ENCODE measurements at regions not wholly inside any gene's neighbourhood (a gene's known extent, or its start where the extent isn't known, plus 50 kb on each side); places are given as distances from the start of the nearest gene placed in this dataset.
A peak's percentile ranks its signal among the peaks of the same experiment; 100 is the strongest.

DNA sequence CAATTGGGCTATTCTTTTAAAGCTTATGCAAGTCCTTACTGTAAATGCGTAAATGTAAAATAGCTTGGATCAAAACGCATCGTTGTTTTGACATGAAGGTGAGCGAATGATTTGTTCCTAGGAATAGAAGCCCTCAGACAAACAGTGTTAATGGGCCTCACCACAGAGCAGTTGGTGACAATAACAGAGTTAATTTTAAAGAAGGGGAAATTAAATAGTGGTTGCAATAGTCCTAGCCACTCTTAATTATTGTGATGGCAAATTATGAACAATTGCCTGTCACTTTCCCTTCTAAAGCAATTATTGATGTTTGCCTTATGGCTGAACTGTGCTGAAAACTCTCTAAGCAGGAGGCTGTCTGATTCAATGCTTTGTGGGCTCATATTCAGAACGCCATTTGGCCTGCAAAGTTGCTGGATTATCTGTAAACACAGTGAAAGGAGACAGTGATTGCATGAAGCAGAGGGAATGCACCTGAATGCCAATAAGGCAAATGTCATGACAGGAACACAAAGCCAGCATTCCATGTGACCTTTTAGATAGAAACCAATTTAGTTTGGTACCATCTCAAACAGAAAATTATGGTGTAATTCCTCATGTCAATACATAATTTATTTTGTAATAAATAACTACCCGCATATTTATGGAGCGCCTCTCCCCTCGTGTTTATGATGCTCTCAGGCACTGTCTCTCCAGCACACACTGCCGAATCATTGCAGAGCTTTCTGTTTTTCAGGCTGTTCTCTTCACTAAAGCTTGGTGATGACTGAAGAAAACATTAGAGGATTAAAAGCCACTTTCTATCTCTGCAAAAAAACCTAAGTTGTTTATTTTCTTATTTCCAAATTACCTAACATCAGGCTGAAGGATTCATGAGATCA lies 387.5 kb downstream of the HACE1 start:
- Histone ChIP-seq H3K36me3 (no peaks in the 10 kb centered on the region), H3K9me3 (no peaks in the 10 kb centered on the region), H3K4me3 (no peak overlapping the region), H3K4me1 (no peaks in the 10 kb centered on the region), H3K27me3 (no peaks in the 10 kb centered on the region), H3K27ac (no peak overlapping the region)
- no peak for DNase-seq
- intact Hi-C loops (cut with DNase I) = no loop called here
- peak in 1 of 4 donors; percentile 37 for ATAC-seq
- TF ChIP-seq, protein P1, sequence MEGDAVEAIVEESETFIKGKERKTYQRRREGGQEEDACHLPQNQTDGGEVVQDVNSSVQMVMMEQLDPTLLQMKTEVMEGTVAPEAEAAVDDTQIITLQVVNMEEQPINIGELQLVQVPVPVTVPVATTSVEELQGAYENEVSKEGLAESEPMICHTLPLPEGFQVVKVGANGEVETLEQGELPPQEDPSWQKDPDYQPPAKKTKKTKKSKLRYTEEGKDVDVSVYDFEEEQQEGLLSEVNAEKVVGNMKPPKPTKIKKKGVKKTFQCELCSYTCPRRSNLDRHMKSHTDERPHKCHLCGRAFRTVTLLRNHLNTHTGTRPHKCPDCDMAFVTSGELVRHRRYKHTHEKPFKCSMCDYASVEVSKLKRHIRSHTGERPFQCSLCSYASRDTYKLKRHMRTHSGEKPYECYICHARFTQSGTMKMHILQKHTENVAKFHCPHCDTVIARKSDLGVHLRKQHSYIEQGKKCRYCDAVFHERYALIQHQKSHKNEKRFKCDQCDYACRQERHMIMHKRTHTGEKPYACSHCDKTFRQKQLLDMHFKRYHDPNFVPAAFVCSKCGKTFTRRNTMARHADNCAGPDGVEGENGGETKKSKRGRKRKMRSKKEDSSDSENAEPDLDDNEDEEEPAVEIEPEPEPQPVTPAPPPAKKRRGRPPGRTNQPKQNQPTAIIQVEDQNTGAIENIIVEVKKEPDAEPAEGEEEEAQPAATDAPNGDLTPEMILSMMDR (IDR thresholded peaks at IDR 0.05) = no peak
- 57 to 66% methylated on average over 9 of the region's 9 CpGs for WGBS, 2 donors
- FAIRE-seq = no peak

DNA sequence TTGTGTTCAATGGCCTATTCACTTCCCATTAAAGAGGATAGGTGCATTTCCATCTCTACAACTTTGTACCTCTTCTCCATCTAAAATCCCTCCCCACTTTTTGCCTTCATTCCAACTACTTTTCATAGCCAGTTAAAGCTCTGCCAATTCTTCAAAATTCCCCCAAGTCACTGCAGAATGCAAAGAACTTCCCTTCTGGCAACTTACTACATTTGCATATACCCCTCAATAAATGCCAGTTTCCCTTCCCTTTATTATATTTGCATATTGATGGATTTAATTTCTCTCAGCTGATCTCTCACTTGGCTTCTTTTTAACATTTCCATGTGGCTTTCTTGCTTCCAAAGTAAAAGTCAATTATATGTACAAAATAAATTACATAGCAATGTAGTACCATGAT lies 393.4 kb downstream of the HACE1 start:
- no peaks in the 10 kb centered on the region for H3K36me3 ChIP-seq
- TF ChIP-seq, protein P1 (IDR thresholded peaks at IDR 0.05) = no peak
- FAIRE-seq (no peak), ATAC-seq (no peak), DNase-seq (no peak)
- no peaks in the 10 kb centered on the region for H3K9me3 ChIP-seq
- H3K4me3 ChIP-seq = no peak overlapping the region
- intact Hi-C loops (cut with DNase I) = no loop called here
- H3K27me3 ChIP-seq = no peaks in the 10 kb centered on the region
- no peaks in the 10 kb centered on the region for H3K4me1 ChIP-seq
- no peak overlapping the region for H3K27ac ChIP-seq

DNA sequence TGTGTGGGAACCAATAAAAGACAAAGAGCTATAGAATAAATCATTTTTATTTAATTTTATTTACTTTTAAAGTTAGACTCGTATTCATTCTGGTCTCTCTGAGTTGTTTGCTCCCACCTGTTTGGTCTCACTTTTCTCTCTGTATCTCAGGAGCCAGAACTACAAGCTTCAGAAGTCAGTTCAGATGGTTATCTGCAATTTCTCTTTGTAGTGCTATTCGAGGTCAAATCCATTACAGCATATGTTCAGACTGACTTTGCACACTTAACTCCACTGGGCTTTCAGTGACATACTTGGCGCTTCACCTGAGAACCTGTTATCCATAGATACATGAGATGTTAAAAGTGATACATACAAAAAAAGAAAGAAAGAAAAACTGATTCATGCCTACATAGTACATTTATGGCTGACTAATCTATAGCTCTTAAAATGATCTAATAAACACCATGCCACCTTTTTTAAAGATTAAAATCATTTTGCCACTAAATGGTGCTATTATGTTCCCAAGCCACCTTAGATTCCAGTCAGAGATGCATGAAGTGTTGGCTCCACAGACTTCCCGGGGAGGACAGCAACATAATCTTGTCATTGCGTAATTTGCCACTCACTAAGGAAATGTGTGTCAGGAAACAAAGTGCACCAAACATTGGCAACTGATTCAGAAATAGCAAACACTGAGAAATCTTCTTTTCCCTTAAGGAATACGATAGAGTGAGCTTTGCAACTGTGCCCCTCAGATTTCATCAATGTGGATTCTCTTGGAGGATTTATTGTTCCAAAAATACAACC lies 396.7 kb downstream of the HACE1 start:
- Histone ChIP-seq H3K4me1 (no peaks in the 10 kb centered on the region), H3K36me3 (no peaks in the 10 kb centered on the region), H3K9me3 (no peaks in the 10 kb centered on the region), H3K4me3 (no peak overlapping the region), H3K27ac (no peak overlapping the region), H3K27me3 (no peaks in the 10 kb centered on the region)
- DNase-seq (no peak), ATAC-seq (no peak), FAIRE-seq (no peak)
- TF ChIP-seq, protein P1 (IDR thresholded peaks at IDR 0.05) = no peak
- 37 to 38% methylated on average over 6 of the region's 6 CpGs for WGBS, 2 donors
- intact Hi-C loops (cut with DNase I) = no loop called here

DNA sequence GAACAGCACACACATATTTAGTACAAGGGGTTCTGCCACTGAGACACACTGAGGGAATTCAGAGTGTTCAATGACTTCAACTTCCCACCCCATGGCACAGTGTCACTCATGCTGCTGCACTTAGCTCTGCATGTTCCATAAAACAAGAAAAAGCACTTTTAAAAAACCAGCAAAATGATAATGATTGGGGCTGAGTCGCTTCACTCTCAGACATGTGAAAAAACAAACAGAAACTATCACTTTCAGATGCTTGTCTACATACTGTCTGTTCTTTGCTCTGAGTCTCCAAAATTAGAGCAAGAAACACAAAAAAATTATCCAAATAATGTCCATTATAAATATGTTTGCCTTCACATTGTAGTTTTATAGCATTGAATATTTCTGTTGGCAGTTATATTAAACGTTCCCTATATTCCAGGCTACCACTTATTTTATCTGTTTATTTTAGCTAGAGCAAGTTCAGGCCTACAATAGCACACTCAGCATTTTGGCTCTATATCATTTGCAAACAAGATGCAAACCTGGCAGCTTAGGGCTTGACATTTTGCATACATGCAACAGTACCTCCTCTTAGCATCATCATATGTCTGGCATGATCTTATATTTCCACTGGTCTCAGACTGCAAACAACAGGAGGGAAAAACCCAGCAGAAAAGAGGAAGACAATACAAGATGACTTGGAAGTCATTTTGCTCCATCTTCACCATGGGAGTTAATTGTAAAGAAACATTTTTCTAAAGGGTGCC lies 398.8 kb downstream of the HACE1 start:
- intact Hi-C loops (cut with DNase I) = no loop called here
- Histone ChIP-seq H3K4me1 (no peaks in the 10 kb centered on the region), H3K36me3 (no peaks in the 10 kb centered on the region), H3K4me3 (no peak overlapping the region), H3K9me3 (no peaks in the 10 kb centered on the region), H3K27ac (no peak overlapping the region), H3K27me3 (no peaks in the 10 kb centered on the region)
- TF ChIP-seq, protein P1 (IDR thresholded peaks at IDR 0.05) = no peak
- no peak for DNase-seq
- FAIRE-seq = no peak
- 45 to 47% methylated on average over 2 of the region's 2 CpGs for WGBS, 2 donors
- ATAC-seq = no peak

All from pancreas (tissue), 10 donors.